OCI-LY7 (cell line): ENCODE measurements at regions not wholly inside any gene's neighbourhood (a gene's known extent, or its start where the extent isn't known, plus 50 kb on each side); places are given as distances from the start of the nearest gene placed in this dataset.

Source experiments
- CTCF ChIP-seq: fragments of 200-600 bp; sonication (generic); conservative IDR thresholded peaks from 2 replicates; pipeline ENCODE4 v1.5.1; 2014; ENCODE audit warnings: mild to moderate bottlenecking, antibody characterized with exemption, low read length, moderate library complexity, mixed read lengths
- EZH2phosphoT487 ChIP-seq: fragments of 200-600 bp; sonication (generic); IDR thresholded peaks from 2 replicates; pipeline ENCODE4 v1.6.1; 2018; ENCODE audit warnings: low read depth, borderline replicate concordance, mild to moderate bottlenecking, mixed run types, antibody characterized with exemption, low read length, moderate library complexity, mixed read lengths

GRCh38 chr4:173707658-173708419 is 177.8 kb upstream of the HAND2 start:
- no peak for TF ChIP-seq CTCF
- TF ChIP-seq EZH2phosphoT487 = no peak
